PC-3 (cell line): ENCODE measurements at regions not wholly inside any gene's neighbourhood (a gene's known extent, or its start where the extent isn't known, plus 50 kb on each side); places are given as distances from the start of the nearest gene placed in this dataset.

ENCODE experiments used
- ATAC-seq: fragments of 200-7000 bp; cut with Tn5 transposase; 2 replicates; pipeline ENCODE4 v1.9.1; 2020; ENCODE audit warnings: mild to moderate bottlenecking, moderate library complexity
- BruUV-seq: library from RNA; stranded (reverse); fragments of 400-500 nt; replicated peaks from 2 replicates; lab custom pipeline; 2021; lab: Mats Ljungman, UMichigan
- CTCF ChIA-PET: fragments of 300-600 bp; sonication (Branson Sonifier 250); formaldehyde crosslinking; loops from one replicate; lab custom pipeline; 2022; ENCODE audit warnings: antibody characterized with exemption; lab: Charles Lee
- POLR2A ChIA-PET: fragments of 300-600 bp; sonication (Branson Sonifier 250); formaldehyde crosslinking; loops from one replicate; lab custom pipeline; 2022; ENCODE audit warnings: antibody characterized with exemption; ENCODE audit not compliant: unreplicated experiment; lab: Charles Lee
- DNase-seq: peaks from one replicate; pipeline ENCODE4 v3.0.0-alpha.2; 2015
- H2AFZ ChIP-seq: fragments of 300-600 bp; sonication (generic); 2 replicates; pipeline ENCODE4 v1.6.0; 2016; ENCODE audit warnings: antibody characterized with exemption, low read length
- H3F3A ChIP-seq: fragments of 300-600 bp; sonication (generic); one replicate; pipeline ENCODE4 v1.6.0; 2017; ENCODE audit warnings: antibody characterized with exemption, low read length, control low read depth, mild to moderate bottlenecking; ENCODE audit not compliant: unreplicated experiment
- H3K27ac ChIP-seq: fragments of 300-600 bp; sonication (generic); 2 replicates; pipeline ENCODE4 v1.5.1; 2016; ENCODE audit warnings: mild to moderate bottlenecking, low read length
- H3K27me3 ChIP-seq: fragments of 300-600 bp; sonication (generic); 2 replicates; pipeline ENCODE4 v1.6.1; 2016; ENCODE audit warnings: low read length, mixed read lengths
- H3K36me3 ChIP-seq: fragments of 300-600 bp; sonication (generic); 2 replicates; pipeline ENCODE4 v1.6.1; 2016; ENCODE audit warnings: low read depth, mixed run types, low read length, mixed read lengths
- H3K4me1 ChIP-seq: fragments of 300-600 bp; sonication (generic); 2 replicates; pipeline ENCODE4 v1.5.1; 2016; ENCODE audit warnings: low read length; ENCODE audit not compliant: insufficient read depth
- H3K4me2 ChIP-seq: fragments of 300-600 bp; sonication (generic); 2 replicates; pipeline ENCODE4 v1.6.0; 2016; ENCODE audit warnings: low read length
- H3K4me3 ChIP-seq: fragments of 300-600 bp; sonication (generic); 2 replicates; pipeline ENCODE4 v1.5.1; 2016; ENCODE audit warnings: mild to moderate bottlenecking, low read length, mixed read lengths
- H3K79me2 ChIP-seq: fragments of 300-600 bp; sonication (generic); 2 replicates; pipeline ENCODE4 v1.6.1; 2017; ENCODE audit warnings: low read length, mixed read lengths
- H3K9ac ChIP-seq: fragments of 300-600 bp; sonication (generic); 2 replicates; pipeline ENCODE4 v1.6.0; 2016; ENCODE audit warnings: mild to moderate bottlenecking, low read length
- H3K9me2 ChIP-seq: fragments of 300-600 bp; sonication (generic); replicated peaks from 2 replicates; pipeline ENCODE4 v1.6.1; 2016; ENCODE audit warnings: mixed run types, low read length, mixed read lengths
- H3K9me3 ChIP-seq: fragments of 300-600 bp; sonication (generic); 2 replicates; pipeline ENCODE4 v1.6.1; 2016; ENCODE audit warnings: low read length, mixed read lengths
- H4K20me1 ChIP-seq: fragments of 300-600 bp; sonication (generic); 2 replicates; pipeline ENCODE4 v1.6.1; 2016; ENCODE audit warnings: low read length, mixed read lengths
- EZH2 ChIP-seq: fragments of 300-600 bp; sonication (generic); IDR thresholded peaks from one replicate; pipeline ENCODE4 v1.6.1; 2017; ENCODE audit warnings: antibody characterized with exemption, mild to moderate bottlenecking, low read length; ENCODE audit not compliant: unreplicated experiment
- EZH2phosphoT487 ChIP-seq: fragments of 300-600 bp; sonication (generic); IDR thresholded peaks from 2 replicates; pipeline ENCODE4 v1.6.1; 2018; ENCODE audit warnings: mild to moderate bottlenecking, antibody characterized with exemption, low read length, borderline replicate concordance
- intact Hi-C: fragments of 100-400 bp; cut with micrococcal nuclease; formaldehyde crosslinking; loops from 2 replicates; pipeline ENCODE4 v1.9.0; 2023
- TF ChIP-seq, protein P1 (sequence below): fragments of 300-600 bp; sonication (generic); conservative IDR thresholded peaks from 2 replicates; pipeline ENCODE4 v1.5.1; 2017; ENCODE audit warnings: antibody characterized with exemption, low read depth, mild to moderate bottlenecking, low read length

DNA sequence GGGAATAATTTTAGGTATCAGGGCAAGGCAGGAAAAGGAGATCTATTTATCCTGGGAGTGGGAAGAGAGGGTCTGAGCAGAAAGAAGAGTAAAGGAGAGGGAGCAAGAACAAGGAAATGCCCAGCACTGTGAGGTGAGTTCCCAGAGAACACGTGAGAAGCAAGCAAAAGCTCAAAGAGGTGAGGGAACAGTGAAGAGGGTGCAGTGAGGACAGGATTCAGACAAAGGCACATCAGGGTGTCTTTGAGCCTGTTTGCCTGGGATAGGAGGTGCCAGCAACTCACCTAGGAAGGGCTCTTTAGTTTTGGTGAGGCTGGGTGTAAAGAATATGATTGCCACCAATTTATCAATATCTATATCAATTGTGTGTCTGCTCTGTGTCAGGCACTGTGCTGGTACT, 88.9 kb upstream of the NRXN3 start:
- intact Hi-C loops, result no loop called here
- no TSS peak for BruUV-seq
- no peak overlapping the region for H2AFZ ChIP-seq
- no peak overlapping the region for H3K4me2 ChIP-seq
- H3K9me2 ChIP-seq, result no peaks in the 10 kb centered on the region
- ChIA-PET CTCF (interaction anchor here (0.7 kb wide), 1 partner anchor 80 kb away, joined by 3 read pairs; no protein-coding TSS in a partner anchor), POLR2A (no interaction called here)
- no peaks in the 10 kb centered on the region for H3F3A ChIP-seq
- no peak for DNase-seq
- TF ChIP-seq, protein P1, sequence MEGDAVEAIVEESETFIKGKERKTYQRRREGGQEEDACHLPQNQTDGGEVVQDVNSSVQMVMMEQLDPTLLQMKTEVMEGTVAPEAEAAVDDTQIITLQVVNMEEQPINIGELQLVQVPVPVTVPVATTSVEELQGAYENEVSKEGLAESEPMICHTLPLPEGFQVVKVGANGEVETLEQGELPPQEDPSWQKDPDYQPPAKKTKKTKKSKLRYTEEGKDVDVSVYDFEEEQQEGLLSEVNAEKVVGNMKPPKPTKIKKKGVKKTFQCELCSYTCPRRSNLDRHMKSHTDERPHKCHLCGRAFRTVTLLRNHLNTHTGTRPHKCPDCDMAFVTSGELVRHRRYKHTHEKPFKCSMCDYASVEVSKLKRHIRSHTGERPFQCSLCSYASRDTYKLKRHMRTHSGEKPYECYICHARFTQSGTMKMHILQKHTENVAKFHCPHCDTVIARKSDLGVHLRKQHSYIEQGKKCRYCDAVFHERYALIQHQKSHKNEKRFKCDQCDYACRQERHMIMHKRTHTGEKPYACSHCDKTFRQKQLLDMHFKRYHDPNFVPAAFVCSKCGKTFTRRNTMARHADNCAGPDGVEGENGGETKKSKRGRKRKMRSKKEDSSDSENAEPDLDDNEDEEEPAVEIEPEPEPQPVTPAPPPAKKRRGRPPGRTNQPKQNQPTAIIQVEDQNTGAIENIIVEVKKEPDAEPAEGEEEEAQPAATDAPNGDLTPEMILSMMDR, result no peak
- no peak for TF ChIP-seq EZH2
- TF ChIP-seq EZH2phosphoT487, result no peak
- H3K9me3 ChIP-seq, result no peaks in the 10 kb centered on the region
- H3K4me3 ChIP-seq, result no peak overlapping the region
- H3K79me2 ChIP-seq, result no peaks in the 10 kb centered on the region
- H3K27ac ChIP-seq, result no peak overlapping the region
- H3K36me3 ChIP-seq, result no peaks in the 10 kb centered on the region
- ATAC-seq, result no peak
- no peaks in the 10 kb centered on the region for H3K4me1 ChIP-seq
- H3K27me3 ChIP-seq, result peaks cover 5% of the 10 kb centered on the region; the same call in 1 of the 2 replicates
- H3K9ac ChIP-seq, result no peak overlapping the region
- H4K20me1 ChIP-seq, result no peaks in the 10 kb centered on the region

DNA sequence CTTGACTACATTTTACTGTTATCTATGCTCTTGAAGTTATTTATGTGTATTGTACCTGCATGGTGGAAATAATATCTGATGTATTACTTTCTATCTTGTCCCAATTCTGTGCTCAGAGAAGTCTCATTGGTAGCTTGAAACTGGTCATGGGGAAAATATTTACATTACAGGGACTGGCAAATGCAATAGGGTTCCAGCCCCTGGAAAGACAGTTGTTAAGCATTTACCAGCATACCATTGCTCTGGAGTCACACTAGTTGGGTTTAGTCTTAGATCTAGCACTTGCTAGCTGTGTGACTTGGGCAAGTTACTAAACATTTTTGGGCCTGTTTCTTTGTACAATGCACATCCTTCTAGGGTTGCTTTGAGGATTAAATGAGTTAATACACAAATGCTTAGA, 86.3 kb upstream of the NRXN3 start:
- Histone ChIP-seq H3K9me3 (no peaks in the 10 kb centered on the region), H3K36me3 (no peaks in the 10 kb centered on the region), H3K9ac (no peak overlapping the region), H3K27ac (no peak overlapping the region), H4K20me1 (no peaks in the 10 kb centered on the region), H2AFZ (no peak overlapping the region), H3K4me1 (no peaks in the 10 kb centered on the region), H3K9me2 (no peaks in the 10 kb centered on the region), H3F3A (no peaks in the 10 kb centered on the region), H3K27me3 (peaks cover 7% of the 10 kb centered on the region; the same call in 1 of the 2 replicates), H3K4me3 (no peak overlapping the region), H3K79me2 (no peaks in the 10 kb centered on the region), H3K4me2 (no peak overlapping the region)
- TF ChIP-seq, protein P1, result no peak
- TF ChIP-seq EZH2, result no peak
- TF ChIP-seq EZH2phosphoT487, result no peak
- ChIA-PET CTCF (no interaction called here), POLR2A (no interaction called here)
- DNase-seq (no peak), ATAC-seq (no peak)
- intact Hi-C loops, result no loop called here
- no TSS peak for BruUV-seq

DNA sequence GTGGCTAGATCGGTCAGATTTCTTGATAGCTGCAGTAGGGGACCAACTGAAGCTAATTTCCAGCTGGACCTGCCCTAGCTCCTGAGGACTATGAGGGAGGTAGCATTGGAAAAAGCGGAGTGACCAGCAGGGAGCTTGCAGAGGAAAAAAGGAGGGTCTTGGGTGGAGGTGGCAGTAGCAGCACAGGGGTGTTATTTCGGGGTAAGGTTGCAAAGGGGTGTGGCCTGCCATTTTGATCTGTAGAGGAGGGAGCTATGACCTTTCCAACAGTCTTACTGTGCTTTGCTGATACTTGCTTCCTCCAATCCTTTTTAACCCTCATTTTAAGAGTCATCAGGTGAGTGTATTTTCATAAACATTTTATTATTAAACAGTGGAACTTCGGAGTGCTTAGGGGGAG, 83.8 kb upstream of the NRXN3 start:
- ChIA-PET CTCF (no interaction called here), POLR2A (no interaction called here)
- Histone ChIP-seq H4K20me1 (no peaks in the 10 kb centered on the region), H3K9me3 (no peaks in the 10 kb centered on the region), H3K36me3 (no peaks in the 10 kb centered on the region), H3F3A (no peaks in the 10 kb centered on the region), H3K27ac (no peak overlapping the region), H3K27me3 (peaks cover 25% of the 10 kb centered on the region), H3K9me2 (no peaks in the 10 kb centered on the region), H3K9ac (no peak overlapping the region), H2AFZ (no peak overlapping the region), H3K4me2 (no peak overlapping the region), H3K4me3 (no peak overlapping the region), H3K4me1 (no peaks in the 10 kb centered on the region), H3K79me2 (no peaks in the 10 kb centered on the region)
- TF ChIP-seq EZH2phosphoT487 (no peak), EZH2 (no peak)
- TF ChIP-seq, protein P1, result no peak
- ATAC-seq (no peak), DNase-seq (no peak)
- intact Hi-C loops, result no loop called here
- no TSS peak for BruUV-seq
